ENCODE measurements at regions not wholly inside any gene's neighbourhood (a gene's known extent, or its start where the extent isn't known, plus 50 kb on each side); places are given as distances from the start of the nearest gene placed in this dataset.

- no peak for DNase-seq
- Histone ChIP-seq H3K9me3 (replicated peaks in 1 of 3) (no peaks in the 10 kb centered on the region), H3K4me1 (replicated peaks in 1 of 2) (peaks cover 0 to 6% of the 10 kb centered on the region in 2 donors), H3K36me3 (replicated peaks in 1 of 2) (no peaks in the 10 kb centered on the region), H3K27me3 (no peaks in the 10 kb centered on the region), H3K27ac (no peak overlapping the region), H3K4me3 (no peak overlapping the region)
- intact Hi-C loops (cut with DNase I): no loop called here
- TF ChIP-seq, protein P1, sequence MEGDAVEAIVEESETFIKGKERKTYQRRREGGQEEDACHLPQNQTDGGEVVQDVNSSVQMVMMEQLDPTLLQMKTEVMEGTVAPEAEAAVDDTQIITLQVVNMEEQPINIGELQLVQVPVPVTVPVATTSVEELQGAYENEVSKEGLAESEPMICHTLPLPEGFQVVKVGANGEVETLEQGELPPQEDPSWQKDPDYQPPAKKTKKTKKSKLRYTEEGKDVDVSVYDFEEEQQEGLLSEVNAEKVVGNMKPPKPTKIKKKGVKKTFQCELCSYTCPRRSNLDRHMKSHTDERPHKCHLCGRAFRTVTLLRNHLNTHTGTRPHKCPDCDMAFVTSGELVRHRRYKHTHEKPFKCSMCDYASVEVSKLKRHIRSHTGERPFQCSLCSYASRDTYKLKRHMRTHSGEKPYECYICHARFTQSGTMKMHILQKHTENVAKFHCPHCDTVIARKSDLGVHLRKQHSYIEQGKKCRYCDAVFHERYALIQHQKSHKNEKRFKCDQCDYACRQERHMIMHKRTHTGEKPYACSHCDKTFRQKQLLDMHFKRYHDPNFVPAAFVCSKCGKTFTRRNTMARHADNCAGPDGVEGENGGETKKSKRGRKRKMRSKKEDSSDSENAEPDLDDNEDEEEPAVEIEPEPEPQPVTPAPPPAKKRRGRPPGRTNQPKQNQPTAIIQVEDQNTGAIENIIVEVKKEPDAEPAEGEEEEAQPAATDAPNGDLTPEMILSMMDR (IDR thresholded peaks at IDR 0.05): no peak
- WGBS, 4 donors: 90 to 93% (median 91%) methylated on average over 23 to 26 of the region's 26 CpGs
Observed at GRCh38 chr22:48693377-48694135, 1134.1 kb downstream of the BRD1 start.

DNA sequence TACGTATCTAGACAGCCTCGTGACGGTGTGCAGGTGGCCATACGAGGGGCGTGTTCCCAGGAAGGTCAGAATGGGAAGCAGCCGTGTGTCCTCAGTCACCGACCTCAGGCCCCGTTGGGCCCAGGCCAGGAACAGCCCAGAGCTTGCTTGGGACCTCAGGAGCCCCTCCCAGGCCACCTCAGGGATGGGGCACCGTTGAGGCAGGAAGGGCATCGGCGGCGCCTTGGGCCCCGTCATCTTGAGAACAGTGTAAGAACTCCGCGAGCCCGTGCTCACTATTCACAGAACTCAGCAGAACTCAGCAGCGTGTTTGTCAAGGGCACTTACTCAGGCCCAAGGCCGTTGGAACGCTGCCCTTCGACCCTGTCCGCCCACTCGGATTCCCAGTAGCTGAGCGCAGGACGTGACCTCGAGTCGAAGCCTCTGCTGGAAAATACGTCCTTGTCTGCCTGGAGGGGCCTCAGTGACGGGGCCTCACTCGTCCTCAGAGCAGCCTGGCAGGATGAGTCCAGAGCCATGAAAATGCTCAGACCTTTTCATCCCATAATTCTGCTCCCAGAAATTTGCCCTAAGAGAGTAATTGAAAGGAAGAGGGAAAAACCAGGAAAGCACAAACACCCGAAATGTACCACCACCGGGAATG lies 1134.8 kb downstream of the BRD1 start:
- no peaks in the 10 kb centered on the region for H3K27me3 ChIP-seq
- intact Hi-C loops (cut with DNase I): no loop called here
- H3K27ac ChIP-seq: no peak overlapping the region
- no peaks in the 10 kb centered on the region for H3K9me3 ChIP-seq (replicated peaks in 1 of 3)
- H3K36me3 ChIP-seq (replicated peaks in 1 of 2): no peaks in the 10 kb centered on the region
- TF ChIP-seq POLR2A (IDR thresholded peaks at IDR 0.05): no peak
- TF ChIP-seq, protein P1 (IDR thresholded peaks at IDR 0.05): no peak
- 39 to 53% (median 46%) methylated on average over 22 to 31 of the region's 31 CpGs for WGBS, 4 donors
- peak in 6 of 7 donors; percentile 22 to 52 (median 30) for DNase-seq
- H3K4me1 ChIP-seq (replicated peaks in 1 of 2): peaks cover 0 to 6% of the 10 kb centered on the region in 2 donors
- H3K4me3 ChIP-seq: no peak overlapping the region

DNA sequence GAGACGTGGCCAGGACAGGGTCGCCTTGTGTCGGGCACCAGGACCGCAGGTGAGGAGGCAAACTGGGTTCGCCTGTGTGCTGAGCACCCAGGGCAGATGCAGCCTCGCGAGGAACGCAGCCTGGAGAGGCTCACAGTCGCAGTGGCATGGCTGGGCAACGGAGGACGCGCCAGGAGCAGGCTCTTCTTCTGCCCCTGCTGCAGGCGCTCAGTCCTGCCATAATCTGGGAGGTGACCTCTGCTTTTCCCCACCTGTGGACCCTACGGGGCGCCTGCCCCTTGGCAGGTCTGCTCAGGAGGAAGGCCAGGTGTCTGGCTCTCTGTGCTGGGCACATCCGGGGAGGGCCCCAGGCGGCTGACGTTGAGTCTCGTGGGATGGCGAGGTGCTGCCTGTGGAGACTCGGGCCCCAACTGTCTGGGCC lies 1136.2 kb downstream of the BRD1 start:
- no peaks in the 10 kb centered on the region for H3K36me3 ChIP-seq (replicated peaks in 1 of 2)
- DNase-seq: no peak
- TF ChIP-seq, protein P1 (IDR thresholded peaks at IDR 0.05): no peak
- no peak for TF ChIP-seq POLR2A (IDR thresholded peaks at IDR 0.05)
- H3K4me3 ChIP-seq: no peak overlapping the region
- intact Hi-C loops (cut with DNase I): no loop called here
- H3K4me1 ChIP-seq (replicated peaks in 1 of 2): peaks cover 0 to 6% of the 10 kb centered on the region in 2 donors
- 91 to 94% (median 94%) methylated on average over 7 to 21 of the region's 21 CpGs for WGBS, 4 donors
- no peaks in the 10 kb centered on the region for H3K27me3 ChIP-seq
- H3K9me3 ChIP-seq (replicated peaks in 1 of 3): no peaks in the 10 kb centered on the region
- no peak overlapping the region for H3K27ac ChIP-seq

GRCh38 chr22:48690583-48691317 lies 1136.9 kb downstream of the BRD1 start:
- Histone ChIP-seq H3K4me3 (no peak overlapping the region), H3K27me3 (no peaks in the 10 kb centered on the region), H3K4me1 (replicated peaks in 1 of 2) (peaks cover 0 to 6% of the 10 kb centered on the region in 2 donors), H3K36me3 (replicated peaks in 1 of 2) (no peaks in the 10 kb centered on the region), H3K27ac (no peak overlapping the region), H3K9me3 (replicated peaks in 1 of 3) (no peaks in the 10 kb centered on the region)
- WGBS, 4 donors: 73 to 90% (median 81%) methylated on average over 2 to 24 of the region's 24 CpGs
- intact Hi-C loops (cut with DNase I): no loop called here
- TF ChIP-seq, protein P1 (IDR thresholded peaks at IDR 0.05): no peak
- TF ChIP-seq POLR2A (IDR thresholded peaks at IDR 0.05): no peak
- no peak for DNase-seq

Measured in adrenal gland (tissue), 9 donors.